ENCODE measurements at regions not wholly inside any gene's neighbourhood (a gene's known extent, or its start where the extent isn't known, plus 50 kb on each side); places are given as distances from the start of the nearest gene placed in this dataset.

DNA sequence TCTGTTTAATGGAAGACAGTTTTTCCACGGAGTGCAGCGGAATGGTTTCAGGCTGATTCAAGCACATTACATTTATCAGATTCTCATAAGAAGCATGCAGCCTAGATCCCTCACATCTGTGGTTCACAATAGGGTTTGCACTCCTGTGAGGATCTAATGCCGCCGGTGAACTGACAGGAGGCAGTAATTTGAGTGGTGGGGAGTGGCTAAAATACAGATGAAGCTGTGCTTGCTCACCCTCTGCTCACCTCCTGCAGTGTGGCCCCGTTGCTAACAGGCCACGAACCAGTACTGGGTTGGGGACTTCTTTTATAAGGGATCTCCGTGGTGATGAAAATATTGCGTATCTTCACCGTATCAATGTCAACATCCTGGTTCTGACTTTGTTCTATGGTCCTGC, 107.8 kb downstream of the OTX2 start:
- H3K9me3 ChIP-seq (ENCODE audit: insufficient read depth in 2 of 2, low read depth in 1 of 2, low read length in 1 of 2) = no peaks in the 10 kb centered on the region
- no peak overlapping the region for H4K91ac ChIP-seq (replicated peaks; ENCODE audit: insufficient read length, low read length)
- no peak overlapping the region for H3K18ac ChIP-seq (ENCODE audit: extremely low read depth, low read length)
- ChIA-PET POLR2A (ENCODE audit: partially characterized antibody) (no interaction called here), CTCF (ENCODE audit: partially characterized antibody) (interaction anchor here (1.2 to 1.4 kb wide), 3 partner anchors 12 to 334 kb away, joined by 3 to 5 read pairs (median 4); no protein-coding TSS in a partner anchor)
- H3K23me2 ChIP-seq (ENCODE audit: low read depth, low read length) = no peaks in the 10 kb centered on the region; the same call in 1 of the 2 replicates
- no peaks in the 10 kb centered on the region for H4K20me1 ChIP-seq (replicated peaks in 1 of 2; ENCODE audit: control insufficient read depth in 1 of 2, insufficient read depth in 2 of 2, low read length in 2 of 2)
- no peak overlapping the region for H4K8ac ChIP-seq (ENCODE audit: extremely low read depth, insufficient read depth, low read length)
- no peak overlapping the region for H2AFZ ChIP-seq (ENCODE audit: low read length)
- H2BK120ac ChIP-seq (replicated peaks; ENCODE audit: low read depth, low read length) = no peak overlapping the region
- no peaks in the 10 kb centered on the region for H3K79me2 ChIP-seq (ENCODE audit: control insufficient read depth in 1 of 2, insufficient read depth in 2 of 2, low read length in 2 of 2)
- H3K4ac ChIP-seq (replicated peaks; ENCODE audit: insufficient read length, low read depth, low read length) = no peak overlapping the region
- no peaks in the 10 kb centered on the region for H3K36me3 ChIP-seq (ENCODE audit: control insufficient read depth in 2 of 4, insufficient read depth in 4 of 4, low read length in 3 of 4)
- 62% methylated on average over 9 of the region's 9 CpGs; no CpG with 5 or more reads in 1 of the 2 experiments for WGBS, 2 experiments (ENCODE audit: extremely low coverage in 1 of 2, insufficient coverage in 1 of 2, insufficient read length in 1 of 2, insufficient replicate concordance in 2 of 2, low coverage in 1 of 2, low lambda C conversion rate in 2 of 2, missing lambda C conversion rate in 1 of 2)
- H2BK12ac ChIP-seq (ENCODE audit: low read depth, low read length) = no peak overlapping the region
- H4K5ac ChIP-seq (ENCODE audit: insufficient read length, low read depth, low read length) = no peak overlapping the region
- H2AK5ac ChIP-seq (ENCODE audit: low read depth, low read length) = no peak overlapping the region
- H3K56ac ChIP-seq (replicated peaks; ENCODE audit: insufficient read length, low read depth, low read length) = no peak overlapping the region
- no peak overlapping the region for H2BK20ac ChIP-seq (ENCODE audit: low read length)
- no peak overlapping the region for H3K14ac ChIP-seq (ENCODE audit: insufficient read length)
- FAIRE-seq (no peak), DNase-seq (ENCODE audit: low read depth in 1 of 2, low spot score in 2 of 2) (no peak)
- no peaks in the 10 kb centered on the region for H3K79me1 ChIP-seq (ENCODE audit: low read depth, low read length)
- no peaks in the 10 kb centered on the region for H3K27me3 ChIP-seq (replicated peaks in 1 of 4; ENCODE audit: control insufficient read depth in 3 of 4, extremely low read depth in 1 of 4, insufficient read depth in 3 of 4, low read length in 3 of 4)
- H3K4me3 ChIP-seq (ENCODE audit: extremely low read depth in 1 of 4, insufficient read depth in 2 of 4, low read depth in 3 of 4, low read length in 4 of 4) = no peak overlapping the region
- H3K4me1 ChIP-seq (replicated peaks in 1 of 4; ENCODE audit: control insufficient read depth in 3 of 4, insufficient read depth in 4 of 4, low read length in 3 of 4) = peaks cover 0 to 13% (median 3%) of the 10 kb centered on the region in 4 experiments; a peak in 3 of 7 replicates
- no peak overlapping the region for H3K27ac ChIP-seq (ENCODE audit: low read depth, low read length)
- no peak overlapping the region for H3K9ac ChIP-seq (replicated peaks in 1 of 4; ENCODE audit: extremely low read depth in 1 of 4, low read depth in 3 of 4, low read length in 3 of 4)
- no peak overlapping the region; a peak in 1 of 4 replicates for H3K4me2 ChIP-seq (ENCODE audit: insufficient read depth in 1 of 2, low read depth in 2 of 2, low read length in 2 of 2)
- no peak overlapping the region for H2BK15ac ChIP-seq (ENCODE audit: low read length)
- no peak for TF ChIP-seq TBP (IDR thresholded peaks at IDR 0.05; ENCODE audit: low read depth, low read length)
- TF ChIP-seq BRCA1 (IDR thresholded peaks at IDR 0.05; ENCODE audit: low read depth, low read length) = no peak
- no peak for TF ChIP-seq SRF (IDR thresholded peaks at IDR 0.05; ENCODE audit: low read depth, low read length)
- no peak for TF ChIP-seq SUZ12 (IDR thresholded peaks at IDR 0.05; ENCODE audit: low read length)
- TF ChIP-seq PHF8 (conservative IDR thresholded peaks at IDR 0.05; ENCODE audit: low read depth, low read length) = no peak
- no peak for TF ChIP-seq FOSL1 (IDR thresholded peaks at IDR 0.05; ENCODE audit: insufficient read depth, low read depth, low read length)
- TF ChIP-seq KDM1A (IDR thresholded peaks at IDR 0.05; ENCODE audit: borderline replicate concordance, low read length) = no peak
- TF ChIP-seq ATF3 (IDR thresholded peaks at IDR 0.05; ENCODE audit: insufficient read depth, low read depth, low read length) = no peak
- no peak for TF ChIP-seq SIRT6 (IDR thresholded peaks at IDR 0.05; ENCODE audit: low read length)
- no peak for TF ChIP-seq RBBP5 (IDR thresholded peaks at IDR 0.05; ENCODE audit: borderline replicate concordance, low read depth, low read length)
- no peak for TF ChIP-seq CHD1 (IDR thresholded peaks at IDR 0.05; ENCODE audit: low read depth, low read length)
- TF ChIP-seq RFX5 (IDR thresholded peaks at IDR 0.05; ENCODE audit: borderline replicate concordance, low read depth, low read length) = no peak
- no peak for TF ChIP-seq SIN3A (conservative IDR thresholded peaks at IDR 0.05 in 1 of 2, IDR thresholded peaks at IDR 0.05 in 1 of 2; ENCODE audit: low read depth in 1 of 2, low read length in 2 of 2)
- H3K23ac ChIP-seq (ENCODE audit: insufficient read length) = no peak overlapping the region
- no peak overlapping the region for H2BK5ac ChIP-seq (ENCODE audit: low read depth, low read length)

Measured in H1 (cell line).